ENCODE measurements at regions not wholly inside any gene's neighbourhood (a gene's known extent, or its start where the extent isn't known, plus 50 kb on each side); places are given as distances from the start of the nearest gene placed in this dataset.

- no peak for TF ChIP-seq KDM5A (IDR thresholded peaks at IDR 0.05)
- no peak for TF ChIP-seq POLR2A (IDR thresholded peaks at IDR 0.05; ENCODE audit: low read length)
- TF ChIP-seq SMC3 (IDR thresholded peaks at IDR 0.05): no peak
- TF ChIP-seq CTCF (IDR thresholded peaks at IDR 0.05): no peak
- no peak for TF ChIP-seq JUNB (IDR thresholded peaks at IDR 0.05)
- no peak for TF ChIP-seq ZNF302 (CRISPR knock-in tag; IDR thresholded peaks at IDR 0.05)
- TF ChIP-seq EP300 (IDR thresholded peaks at IDR 0.05): no peak
- no peak for TF ChIP-seq KDM1A (IDR thresholded peaks at IDR 0.05; ENCODE audit: low read depth)
- TF ChIP-seq MAX (IDR thresholded peaks at IDR 0.05): no peak
Observed at GRCh38 chr6:112618849-112619248, 271.7 kb downstream of the RFPL4B start.

Data from A549 (cell line).